Stimulated activated CD8-positive, alpha-beta memory T cell treated with anti-CD3 and anti-CD28 coated beads, Interleukin-15, amount 100 ng/mL, for 48 hours (primary cell): ENCODE measurements at regions not wholly inside any gene's neighbourhood (a gene's known extent, or its start where the extent isn't known, plus 50 kb on each side); places are given as distances from the start of the nearest gene placed in this dataset.

ENCODE experiments used
- DNase-seq, 2 donors: peaks; one replicate each; pipeline ENCODE4 v3.0.0-alpha.2; 2020; ENCODE audit warnings: low read depth in 2 of 2

DNA sequence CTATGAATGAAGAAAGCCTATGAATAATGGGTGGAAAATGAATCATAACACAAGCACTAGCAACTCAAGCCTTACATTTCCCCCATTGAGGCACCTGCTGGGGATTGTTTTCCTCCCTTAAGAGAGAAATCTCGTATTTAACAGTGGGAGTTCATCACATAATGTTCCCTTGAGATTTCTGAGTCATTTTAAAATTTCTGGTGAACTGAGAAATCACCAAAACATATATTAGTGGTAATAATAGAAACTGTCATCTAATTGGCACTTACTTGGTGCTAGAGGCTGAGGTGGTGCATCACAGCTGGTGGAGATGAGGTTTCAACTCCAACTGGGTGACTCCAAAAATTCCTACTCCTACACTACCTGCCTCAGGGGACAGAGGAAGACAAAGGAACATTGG, 561.3 kb upstream of the LCORL start:
- no peak for DNase-seq

GRCh38 chr4:18578307-18578706, 556.8 kb upstream of the LCORL start:
- no peak for DNase-seq

DNA sequence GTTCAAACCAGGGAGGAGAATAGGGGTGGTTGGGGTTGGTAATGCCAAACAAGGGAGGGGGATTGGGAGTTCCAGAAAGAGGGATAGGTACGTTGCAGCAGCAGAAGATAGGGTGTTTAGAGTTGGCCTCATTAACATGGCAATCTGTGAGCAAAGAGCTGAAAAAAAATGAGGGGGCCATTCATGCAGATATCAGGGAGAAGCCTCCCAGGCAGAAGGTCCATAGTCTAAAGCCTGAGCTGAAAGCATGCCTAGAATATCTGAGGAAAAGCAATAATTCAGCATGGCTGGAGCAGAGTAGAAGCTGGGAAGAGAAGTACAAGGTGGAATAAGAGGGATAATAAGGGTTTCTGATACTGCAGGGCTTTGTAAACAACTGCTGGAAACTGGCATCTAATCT, 550.9 kb upstream of the LCORL start:
- DNase-seq, result no peak

- no peak for DNase-seq
These were observed 549.8 kb upstream of the LCORL start for GRCh38 chr4:18571301-18571761.

GRCh38 chr4:18570370-18570769, 548.8 kb upstream of the LCORL start:
- no peak for DNase-seq

DNA sequence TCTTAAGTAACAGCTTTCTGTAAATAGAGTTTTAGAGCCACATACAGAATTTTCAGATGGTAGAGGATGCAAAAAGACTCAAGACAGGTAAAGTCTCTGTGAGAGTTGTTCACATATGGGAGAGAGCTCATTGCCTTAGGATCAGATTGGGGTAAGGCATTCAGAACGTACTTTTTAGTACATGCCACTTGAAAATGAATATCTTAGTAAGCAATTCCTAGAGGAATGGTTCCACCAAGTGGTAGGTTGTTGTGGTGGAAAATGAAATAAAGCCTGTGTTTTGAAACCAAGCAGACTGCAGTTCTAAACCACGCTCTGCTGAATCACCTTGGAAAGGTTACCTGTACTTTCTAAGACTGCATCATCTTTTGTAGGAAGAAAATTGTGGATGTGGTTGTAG, 547.0 kb upstream of the LCORL start:
- no peak for DNase-seq

DNA sequence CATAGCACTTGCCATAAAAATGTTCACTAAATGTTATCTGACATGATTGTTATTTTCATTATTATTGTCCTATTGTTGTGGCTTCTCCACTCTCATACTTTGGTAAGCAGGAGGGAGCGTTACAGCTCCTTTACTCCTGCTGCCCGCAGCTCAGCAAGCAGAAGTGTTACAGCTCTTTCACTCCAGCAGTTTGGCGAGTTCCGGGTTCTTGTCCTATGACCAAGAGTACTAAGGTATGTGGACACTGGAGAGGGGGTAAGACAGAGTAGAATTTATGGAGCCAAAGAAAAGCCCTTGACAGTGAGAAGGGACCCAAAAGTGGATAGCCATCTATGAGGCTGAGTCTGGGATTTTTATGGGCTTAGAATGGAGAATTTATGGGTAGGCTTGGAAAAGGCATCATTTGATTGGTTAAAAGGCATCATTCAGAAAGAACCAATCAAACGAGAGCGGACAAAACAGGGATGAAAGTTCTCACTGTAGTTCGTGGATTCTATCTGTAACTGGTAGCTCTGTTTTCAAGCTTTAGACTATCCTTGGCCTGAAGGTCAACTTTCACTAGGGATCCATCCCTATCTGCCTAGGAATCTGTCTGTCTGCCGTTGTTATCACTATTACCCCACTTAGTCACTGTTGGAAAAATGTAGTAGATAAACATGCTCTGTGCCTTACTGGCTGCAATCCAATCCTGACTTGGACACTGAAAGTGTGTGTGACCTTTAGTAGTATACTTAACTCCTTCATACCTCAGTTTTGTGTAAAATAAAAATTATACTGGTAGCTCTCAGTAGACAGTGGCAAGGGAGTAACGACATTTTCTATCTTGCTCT, 545.6 kb upstream of the LCORL start:
- DNase-seq, result no peak

DNA sequence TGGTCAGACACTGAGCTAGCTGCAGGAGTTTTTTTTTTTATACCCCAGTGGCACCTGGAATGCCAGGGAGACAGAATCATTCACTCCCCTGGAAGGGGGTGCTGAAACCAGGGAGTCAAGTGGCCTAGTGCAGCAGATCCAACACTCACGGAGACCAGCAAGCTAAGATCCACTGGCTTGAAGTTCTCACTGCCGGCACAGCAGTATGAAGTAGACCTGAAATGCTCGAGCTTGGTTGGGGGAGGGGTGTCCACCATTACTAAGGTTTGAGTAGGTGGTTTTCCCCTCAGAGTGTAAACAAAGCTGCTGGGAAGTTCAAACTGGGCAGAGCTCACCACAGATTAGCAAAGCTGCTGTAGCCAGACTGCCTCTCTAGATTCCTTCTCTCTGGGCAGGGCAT, 537.9 kb upstream of the LCORL start:
- DNase-seq, result no peak

DNA sequence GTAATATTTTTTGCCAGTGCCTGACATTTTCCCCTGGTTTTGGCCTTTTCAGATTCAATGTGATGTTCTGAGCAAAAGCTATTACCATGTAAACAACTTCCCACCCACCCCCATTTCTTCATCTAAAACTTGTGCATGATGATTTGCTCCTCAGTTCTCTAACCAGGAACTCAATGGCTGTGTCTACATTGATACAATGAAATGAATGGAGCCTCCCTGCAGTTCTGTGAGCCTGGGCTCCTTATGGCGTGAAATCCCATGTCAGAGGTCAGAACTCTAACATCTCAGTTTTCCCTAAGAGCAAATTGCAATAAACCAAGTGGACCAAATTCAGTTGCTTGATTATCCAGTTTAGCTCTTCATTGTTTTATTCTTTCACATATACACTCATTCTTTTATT, 534.8 kb upstream of the LCORL start:
- no peak for DNase-seq

DNA sequence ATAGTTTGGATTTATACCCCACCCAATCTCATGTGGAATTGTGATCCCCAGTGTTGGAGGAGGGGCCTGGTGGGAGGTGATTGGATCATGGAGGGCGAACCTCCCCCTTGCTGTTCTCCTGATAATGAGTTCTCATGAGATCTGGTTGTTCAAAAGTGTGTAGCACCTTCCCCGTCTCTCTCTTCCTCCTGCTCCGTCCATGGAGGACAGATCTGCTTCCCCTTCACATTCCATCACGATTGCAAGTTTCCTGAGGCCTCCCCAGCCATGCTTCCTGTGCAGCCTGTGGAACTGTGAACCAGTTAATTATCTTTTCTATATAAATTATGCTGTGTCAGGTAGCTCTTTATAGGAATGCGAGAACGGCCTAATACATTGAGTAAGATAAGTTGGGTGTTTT, 518.8 kb upstream of the LCORL start:
- DNase-seq, result no peak

- no peak for DNase-seq
These were observed 516.6 kb upstream of the LCORL start for GRCh38 chr4:18538121-18538520.

DNA sequence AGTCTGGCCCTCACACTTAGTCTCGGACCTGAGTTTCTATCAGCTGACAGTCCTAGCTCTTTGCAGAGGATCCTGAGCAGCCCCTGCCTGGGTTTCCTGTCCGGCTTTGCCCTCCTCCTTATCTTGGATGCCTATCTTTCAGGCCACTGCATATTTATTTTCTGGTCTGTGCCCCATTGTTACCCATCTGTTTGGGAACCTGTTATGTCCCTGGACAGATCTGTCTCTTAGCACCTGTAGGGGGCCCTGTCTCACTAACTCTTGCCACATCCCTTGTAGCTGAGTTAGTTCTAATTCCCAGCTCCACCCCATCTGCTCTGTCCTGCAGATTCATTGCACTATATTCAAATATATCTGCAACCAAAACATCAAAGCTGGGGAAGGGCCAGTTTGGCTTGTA, 514.9 kb upstream of the LCORL start:
- no peak for DNase-seq

- DNase-seq, result no peak
These were observed 514.4 kb upstream of the LCORL start for GRCh38 chr4:18535948-18536347.

GRCh38 chr4:18533262-18533775, 511.8 kb upstream of the LCORL start:
- DNase-seq, result no peak

DNA sequence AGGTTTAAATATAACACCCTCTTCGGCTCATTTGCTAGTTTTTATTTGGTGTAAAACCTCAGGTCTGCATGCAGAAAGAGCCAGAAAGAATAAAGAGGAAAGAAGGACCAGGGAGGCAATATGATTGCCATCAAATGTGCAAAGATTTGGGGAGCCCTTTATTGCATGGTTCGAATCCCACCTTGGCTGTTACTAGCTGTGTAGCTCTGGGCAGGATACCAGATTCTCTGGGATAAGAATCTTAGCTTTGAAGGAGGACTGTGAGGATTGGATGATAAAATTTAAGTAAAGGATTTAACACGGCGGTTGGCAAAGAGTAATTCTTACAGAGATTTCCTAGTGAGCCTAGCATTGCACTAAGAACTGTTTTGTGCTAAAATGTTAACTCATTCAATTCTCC, 510.2 kb upstream of the LCORL start:
- DNase-seq, result no peak

GRCh38 chr4:18529482-18529881, 507.9 kb upstream of the LCORL start:
- no peak for DNase-seq

GRCh38 chr4:18524667-18525066, 503.1 kb upstream of the LCORL start:
- no peak for DNase-seq

DNA sequence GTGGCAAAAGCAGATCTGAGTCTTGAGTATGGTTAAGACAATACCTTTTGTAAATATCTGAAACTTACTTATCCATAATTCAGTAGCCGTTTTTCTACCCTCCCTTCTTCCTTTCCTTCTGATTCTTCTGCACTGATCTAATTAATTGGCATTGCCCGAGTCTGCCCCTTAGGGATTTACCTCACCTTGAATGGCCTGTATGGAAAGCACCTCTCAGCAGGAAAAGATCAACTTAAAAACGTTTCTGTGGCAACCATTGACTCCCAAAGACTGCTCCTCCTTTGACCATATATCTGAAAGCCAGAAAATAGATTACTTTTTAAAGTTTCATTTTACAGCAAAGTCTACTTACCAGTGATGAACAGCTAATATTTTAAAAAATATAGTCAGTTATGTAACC, 496.5 kb upstream of the LCORL start:
- DNase-seq, result no peak

- DNase-seq, result no peak
These were observed 492.3 kb upstream of the LCORL start for GRCh38 chr4:18513861-18514260.

DNA sequence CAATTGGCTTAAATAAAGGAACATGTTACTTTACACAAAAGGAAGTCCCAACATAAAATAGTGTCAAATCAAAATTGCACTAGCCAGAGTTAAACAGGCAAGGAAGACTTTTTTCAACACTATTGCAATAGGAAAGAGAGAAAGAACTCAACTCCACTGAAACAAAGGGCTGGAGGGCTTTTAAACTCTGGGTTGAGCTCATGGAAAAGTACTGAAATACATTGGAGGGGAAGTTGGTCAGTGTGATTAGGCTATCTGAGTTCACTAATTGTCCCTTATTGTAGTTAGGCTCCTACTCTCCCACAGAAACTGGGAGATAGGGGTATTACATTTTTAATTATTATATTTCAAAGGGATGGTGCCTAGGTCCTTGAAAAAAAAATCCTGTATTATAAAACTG, 491.2 kb upstream of the LCORL start:
- DNase-seq, result no peak

DNA sequence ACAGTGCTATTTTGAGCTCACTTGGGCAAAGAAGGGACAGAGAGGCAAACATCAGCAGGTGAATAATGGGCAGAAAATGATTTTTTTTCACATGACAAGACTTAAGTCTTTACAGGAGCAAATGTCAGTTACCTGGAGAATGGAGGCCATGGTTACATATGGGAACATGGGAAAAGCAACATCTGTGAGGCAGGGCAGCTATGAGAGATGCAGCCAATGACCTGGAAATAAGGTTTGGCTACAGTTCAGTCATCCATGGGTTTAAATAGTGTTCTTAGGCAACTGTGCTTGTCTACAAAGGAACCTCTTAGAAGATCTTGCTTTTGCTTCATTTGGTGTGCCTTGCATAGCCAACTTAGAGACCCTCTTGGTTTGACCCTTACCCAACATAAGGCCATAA, 490.2 kb upstream of the LCORL start:
- DNase-seq, result no peak

DNA sequence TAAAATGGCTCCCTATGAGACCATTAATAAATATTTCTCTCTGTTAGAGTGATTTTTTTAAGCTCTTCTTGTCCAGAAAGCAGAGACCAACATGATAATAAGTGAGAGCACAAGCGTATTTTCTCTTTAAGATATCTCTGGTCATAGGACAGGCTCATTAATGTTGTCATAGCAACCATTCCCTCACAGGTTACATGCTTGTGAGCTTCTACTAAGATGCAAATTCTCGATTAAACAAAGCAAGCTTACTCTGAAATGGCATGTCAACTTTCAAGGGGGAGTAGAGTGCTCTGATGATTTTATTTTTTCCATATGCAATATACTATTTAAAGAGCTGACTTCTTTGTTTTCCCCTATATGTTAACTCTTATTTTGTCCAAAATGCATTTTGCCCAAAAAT, 487.2 kb upstream of the LCORL start:
- no peak for DNase-seq

DNA sequence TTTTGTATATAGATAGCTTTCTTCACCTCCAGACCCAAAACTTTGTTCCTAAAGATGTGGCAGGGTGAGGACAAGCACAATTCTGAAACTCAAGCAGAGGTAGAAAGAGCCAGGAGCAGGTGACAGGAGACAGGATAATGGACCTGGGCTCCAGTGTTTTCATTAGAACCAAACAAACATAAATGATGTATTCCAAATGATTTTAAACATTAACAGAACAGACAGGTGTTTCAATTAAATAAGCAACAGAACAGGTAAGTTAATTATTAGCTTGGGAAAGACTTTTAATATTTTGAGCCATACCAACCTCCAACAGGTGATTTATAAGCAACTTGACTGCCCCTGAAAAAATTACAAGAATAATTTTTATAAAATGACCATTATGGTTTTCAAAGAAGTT, 459.4 kb upstream of the LCORL start:
- DNase-seq, result no peak

DNA sequence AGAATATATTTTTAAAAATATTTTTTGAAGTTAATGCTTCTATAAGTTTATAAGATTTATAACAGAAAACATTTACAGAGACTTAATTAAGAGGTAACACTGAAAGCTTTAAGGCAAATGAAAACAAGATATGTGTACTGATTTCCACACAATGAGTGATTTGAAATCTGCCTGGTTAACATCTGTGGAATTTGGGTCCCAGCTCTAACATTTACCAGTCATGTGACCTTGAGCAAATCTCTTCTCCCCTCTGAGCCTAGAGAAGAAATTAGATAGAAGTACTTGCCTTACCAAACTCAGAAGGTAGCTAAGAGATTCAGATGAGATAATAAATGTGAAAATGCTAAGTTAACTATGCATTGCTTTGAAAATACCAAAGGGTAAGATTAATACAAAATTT, 458.8 kb upstream of the LCORL start:
- DNase-seq, result no peak
